GM19238 (cell line): ENCODE measurements at regions not wholly inside any gene's neighbourhood (a gene's known extent, or its start where the extent isn't known, plus 50 kb on each side); places are given as distances from the start of the nearest gene placed in this dataset.
"Not testable (repeated sequence)": the region's sequence is repeated elsewhere in the genome, so short reads cannot be mapped to it uniquely, and the experiment has no call there.

Source experiments
- DNase-seq: peaks from one replicate; pipeline ENCODE4 v3.0.0; 2011; ENCODE audit warnings: low spot score; ENCODE audit not compliant: insufficient read length

- no peak for DNase-seq
Measured at GRCh38 chr6:25154034-25154596, 125.1 kb upstream of the CARMIL1 start.

DNA sequence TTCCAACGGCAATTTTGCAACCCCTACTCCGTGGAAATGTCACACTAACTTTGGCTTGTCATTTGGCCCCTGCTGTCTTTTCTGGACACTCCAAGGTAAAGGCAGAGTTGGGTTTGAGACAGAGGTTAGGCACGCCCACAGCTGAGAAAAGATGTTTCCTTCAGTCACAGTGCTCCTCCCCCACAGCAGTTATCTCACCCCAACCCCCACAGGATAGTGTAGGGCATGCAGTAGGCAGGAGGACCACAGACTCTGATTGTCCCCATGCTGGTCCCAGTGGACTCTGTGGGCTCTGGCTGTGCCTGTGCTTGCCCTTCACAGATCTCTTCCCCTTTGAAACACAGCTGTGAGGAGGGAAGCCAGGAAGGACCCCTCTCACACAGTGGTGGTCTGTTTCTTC is 124.0 kb upstream of the CARMIL1 start:
- DNase-seq, result no peak

- DNase-seq, result no peak
Measured at GRCh38 chr6:25156123-25156522, 123.1 kb upstream of the CARMIL1 start.

- no peak for DNase-seq
Measured at GRCh38 chr6:25157183-25157582, 122.0 kb upstream of the CARMIL1 start.

- DNase-seq, result no peak
Measured at GRCh38 chr6:25157842-25158241, 121.3 kb upstream of the CARMIL1 start.

DNA sequence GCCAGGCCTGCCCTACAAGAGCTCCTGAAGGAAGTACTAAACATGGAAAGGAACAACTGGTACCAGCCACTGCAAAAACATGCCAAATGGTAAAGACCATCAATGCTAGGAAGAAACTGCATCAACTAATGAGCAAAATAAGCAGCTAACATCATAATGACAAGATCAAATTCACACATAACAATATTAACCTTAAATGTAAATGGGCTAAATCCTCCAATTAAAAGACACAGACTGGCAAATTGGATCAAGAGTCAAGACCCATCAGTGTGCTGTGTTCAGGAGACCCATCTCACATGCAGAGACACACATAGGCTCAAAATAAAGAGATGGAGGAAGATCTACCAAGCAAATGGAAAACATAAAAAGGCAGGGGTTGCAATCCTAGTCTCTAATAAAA is 119.0 kb upstream of the CARMIL1 start:
- DNase-seq, result not testable (repeated sequence)

GRCh38 chr6:25165177-25165576 is 114.0 kb upstream of the CARMIL1 start:
- no peak for DNase-seq

- DNase-seq, result no peak
Measured at GRCh38 chr6:25165800-25166199, 113.4 kb upstream of the CARMIL1 start.

- DNase-seq, result no peak
Measured at GRCh38 chr6:25166955-25167748, 112.0 kb upstream of the CARMIL1 start.

DNA sequence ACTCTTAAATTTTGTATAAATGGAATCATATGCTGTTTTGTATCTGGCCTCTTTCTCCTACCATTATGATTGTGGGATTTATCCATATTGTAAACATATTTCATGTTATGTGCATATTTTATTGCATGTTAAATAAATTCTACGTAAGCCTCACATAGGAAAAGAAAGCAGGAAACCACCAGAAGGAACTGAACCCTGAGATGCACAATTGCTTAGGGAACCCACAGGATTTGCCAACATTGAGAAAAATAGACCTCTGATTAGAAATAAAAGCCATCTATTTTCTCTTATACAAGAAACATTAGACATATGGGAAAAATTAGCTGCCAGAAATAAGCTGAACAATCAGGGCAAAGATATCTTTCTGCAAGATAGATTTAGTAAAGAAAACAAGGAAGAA is 111.2 kb upstream of the CARMIL1 start:
- no peak for DNase-seq

DNA sequence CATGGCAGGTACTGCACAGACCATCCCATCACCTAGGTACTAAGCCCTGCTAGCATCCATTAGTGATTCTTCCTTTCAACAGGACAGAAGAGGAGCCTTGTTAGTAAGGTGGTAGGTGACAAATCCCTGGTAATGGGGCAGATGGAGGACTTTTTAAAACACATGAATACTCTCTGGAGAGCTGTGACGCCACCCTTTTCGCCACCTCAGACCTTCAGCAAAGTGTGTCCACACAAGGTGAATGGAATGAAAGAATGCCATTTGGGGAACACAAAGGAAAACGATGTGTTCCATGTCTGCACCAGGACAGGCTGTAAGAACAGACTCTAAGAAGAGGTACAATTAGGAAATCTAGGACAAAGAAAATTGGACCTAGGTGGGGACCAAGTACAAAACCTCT is 110.5 kb upstream of the CARMIL1 start:
- no peak for DNase-seq

GRCh38 chr6:25169553-25169952 is 109.6 kb upstream of the CARMIL1 start:
- no peak for DNase-seq

GRCh38 chr6:25169961-25170360 is 109.2 kb upstream of the CARMIL1 start:
- no peak for DNase-seq

DNA sequence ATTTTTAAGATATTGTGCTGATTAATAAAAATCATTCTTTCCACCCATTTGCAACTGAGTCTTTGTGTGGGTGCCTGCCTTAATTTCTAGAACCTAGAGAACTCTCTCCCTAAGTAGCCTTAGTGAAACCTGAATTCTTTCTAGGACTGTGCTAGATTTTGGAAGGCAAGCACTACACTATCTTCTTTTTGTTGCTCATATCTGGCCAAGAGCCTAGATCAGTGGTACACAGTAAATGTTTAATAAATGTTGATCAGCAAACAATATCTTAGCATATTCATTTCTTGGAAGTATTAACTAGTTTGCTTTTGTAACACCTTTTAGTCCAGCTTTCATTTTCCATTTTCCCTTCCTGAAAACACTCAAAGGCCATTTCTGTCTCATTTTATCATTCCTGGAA is 108.5 kb upstream of the CARMIL1 start:
- DNase-seq, result no peak

GRCh38 chr6:25171301-25171700 is 107.9 kb upstream of the CARMIL1 start:
- no peak for DNase-seq

- DNase-seq, result no peak
Measured at GRCh38 chr6:25172819-25173218, 106.4 kb upstream of the CARMIL1 start.

- DNase-seq, result no peak
Measured at GRCh38 chr6:25173246-25173645, 105.9 kb upstream of the CARMIL1 start.

- no peak for DNase-seq
Measured at GRCh38 chr6:25173951-25174474, 105.2 kb upstream of the CARMIL1 start.

DNA sequence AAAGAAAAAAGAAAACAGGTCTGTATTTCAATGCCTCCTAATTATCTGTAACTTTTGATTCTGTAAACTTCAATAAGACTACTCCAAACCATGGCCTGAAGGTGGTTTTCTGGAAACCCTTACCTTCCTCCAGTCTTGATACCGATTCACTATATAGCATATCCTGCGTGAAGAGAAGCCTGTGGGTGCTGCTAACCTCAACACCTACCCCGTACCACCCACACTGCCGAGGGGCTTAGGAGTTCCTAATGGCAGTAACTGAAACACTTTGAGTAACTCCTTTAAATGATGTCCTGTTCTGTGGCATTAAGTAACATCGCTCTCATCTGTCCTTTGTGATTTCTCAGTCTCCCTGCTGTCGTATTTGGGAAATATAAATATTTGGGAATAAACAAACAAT is 104.5 kb upstream of the CARMIL1 start:
- DNase-seq, result no peak

DNA sequence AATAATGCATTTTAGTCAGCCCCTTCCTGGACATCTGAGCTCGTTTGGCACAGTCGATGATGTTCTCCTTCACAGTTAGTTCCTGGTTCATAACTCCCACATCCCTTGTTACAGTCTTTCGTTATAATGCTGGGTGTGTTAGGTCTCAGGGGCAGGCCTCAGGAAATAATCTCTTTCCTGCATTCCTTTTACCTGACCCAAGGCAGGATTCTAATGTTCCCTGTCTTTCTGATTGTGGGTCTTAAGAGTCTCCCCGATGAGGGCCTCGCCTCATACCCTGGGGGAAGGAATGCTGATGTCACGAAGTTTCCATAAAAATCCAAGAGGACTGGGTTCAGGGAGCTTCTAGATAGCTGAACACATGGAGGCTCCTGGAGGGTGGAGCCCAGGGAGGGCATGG is 104.0 kb upstream of the CARMIL1 start:
- DNase-seq, result no peak

GRCh38 chr6:25175681-25176080 is 103.5 kb upstream of the CARMIL1 start:
- DNase-seq, result no peak

DNA sequence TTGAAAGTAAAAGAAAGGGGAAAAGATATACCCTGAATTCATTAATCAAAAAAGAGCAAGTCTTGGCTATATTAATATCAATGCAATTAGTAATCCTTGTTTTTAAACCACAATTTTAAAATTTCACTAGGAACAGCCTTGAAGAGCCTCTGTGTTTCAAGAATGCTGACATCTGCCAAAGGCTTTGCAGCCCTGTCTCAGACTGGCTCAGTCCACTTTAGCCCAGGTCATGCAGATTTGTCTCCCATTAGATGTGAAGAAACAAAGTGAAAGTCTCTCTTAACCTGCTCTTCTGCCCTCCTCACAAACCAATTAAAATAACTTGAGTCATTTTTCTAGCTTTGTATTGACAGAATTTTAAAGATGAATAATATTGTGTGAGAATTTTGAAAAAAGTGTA is 102.7 kb upstream of the CARMIL1 start:
- DNase-seq, result no peak

GRCh38 chr6:25177500-25178028 is 101.6 kb upstream of the CARMIL1 start:
- no peak for DNase-seq
